Psoas muscle (tissue), 7 donors: ENCODE measurements at regions not wholly inside any gene's neighbourhood (a gene's known extent, or its start where the extent isn't known, plus 50 kb on each side); places are given as distances from the start of the nearest gene placed in this dataset.

Source experiments
- ATAC-seq, 4 donors: fragments of 200-7000 bp; cut with Tn5 transposase; one replicate each; pipeline ENCODE4 v1.9.1; 2020; ENCODE audit warnings: moderate library complexity in 3 of 4, mild to moderate bottlenecking in 2 of 4
- DNase-seq, 2 donors: peaks; one replicate each; pipeline ENCODE4 v3.0.0-alpha.2; 2020
- H3K27ac ChIP-seq: fragments of 200-600 bp; one replicate; pipeline ENCODE4 v1.8.0; 2022
- H3K27me3 ChIP-seq, 3 donors: fragments of 200-600 bp in 1 of 3; one replicate each; pipeline versions ENCODE4 v1.6.1 to v1.8.0; 2013 to 2022; ENCODE audit warnings: low read length in 2 of 3, mild to moderate bottlenecking in 2 of 3, moderate library complexity in 1 of 3; ENCODE audit not compliant: insufficient read depth in 3 of 3
- H3K36me3 ChIP-seq, 2 donors: fragments of 200-600 bp in 1 of 2; one replicate each; pipeline versions ENCODE4 v1.6.1 to v1.8.0; 2013 to 2022; ENCODE audit warnings: low read depth in 1 of 2, mild to moderate bottlenecking in 1 of 2, moderate library complexity in 1 of 2; ENCODE audit not compliant: insufficient read depth in 1 of 2
- H3K4me1 ChIP-seq: fragments of 200-600 bp; one replicate; pipeline ENCODE4 v1.8.0; 2022
- H3K4me3 ChIP-seq: fragments of 200-600 bp; one replicate; pipeline ENCODE4 v1.8.0; 2022; ENCODE audit warnings: mild to moderate bottlenecking
- H3K9me3 ChIP-seq: fragments of 200-600 bp; one replicate; pipeline ENCODE4 v1.8.0; 2022
- CTCF ChIP-seq: fragments of 200-600 bp; IDR thresholded peaks from one replicate; pipeline ENCODE4 v1.8.0; 2022; ENCODE audit warnings: antibody characterized with exemption
- WGBS, 3 donors: extraction: QIAGEN DNeasy Blood & Tissue Kit; methylation state at CpG; one replicate each; pipeline versions ENCODE4 v1.1.6 to v1.1.7; 2013; 5-methylcytosine and 5-hydroxymethylcytosine counted together
- intact Hi-C, 2 donors: fragments of 100-400 bp; cut with DNase I; formaldehyde crosslinking; loops; one replicate each; pipeline versions ENCODE4 v1.11.0 to v1.14.2; 2022
- donor health status: healthy with polysubstance abuse.
- donor health status: DM: no; HTN: no; CAD: no; lungs with moderate emphysema.
- donor health status: Bipolar disorder and iron deficiency.
- donor health status: healthy.
- donor health status: DM: yes; HTN: yes; CAD: no.
- donor health status: DM: no; HTN: no; CAD: no.
- donor health status: DM: yes; HTN: yes; CAD: no.

- no peak for ATAC-seq
- TF ChIP-seq CTCF, result no peak
Measured at GRCh38 chr3:159080256-159080655, 278.4 kb downstream of the MFSD1 start.

GRCh38 chr3:159080821-159081220, 279.0 kb downstream of the MFSD1 start:
- DNase-seq (no peak), ATAC-seq (no peak)
- no peak overlapping the region for H3K27ac ChIP-seq
- no peaks in the 10 kb centered on the region for H3K4me1 ChIP-seq
- H3K4me3 ChIP-seq, result no peak overlapping the region
- no peaks in the 10 kb centered on the region for H3K9me3 ChIP-seq
- intact Hi-C loops, result no loop called here
- no peaks in the 10 kb centered on the region for H3K36me3 ChIP-seq
- no peak for TF ChIP-seq CTCF
- no peaks in the 10 kb centered on the region for H3K27me3 ChIP-seq

More at GRCh38 chr3:159080256-159080655, 278.4 kb downstream of the MFSD1 start:
- Histone ChIP-seq H3K27me3 (no peaks in the 10 kb centered on the region), H3K4me3 (no peak overlapping the region), H3K4me1 (no peaks in the 10 kb centered on the region), H3K9me3 (no peaks in the 10 kb centered on the region), H3K27ac (no peak overlapping the region), H3K36me3 (no peaks in the 10 kb centered on the region)
- intact Hi-C loops, result no loop called here
- DNase-seq, result no peak
- 84% methylated on average over 5 of the region's 5 CpGs for WGBS, 3 donors

GRCh38 chr3:159082519-159082918, 280.7 kb downstream of the MFSD1 start:
- Histone ChIP-seq H3K27ac (no peak overlapping the region), H3K9me3 (no peaks in the 10 kb centered on the region), H3K4me1 (no peaks in the 10 kb centered on the region), H3K36me3 (no peaks in the 10 kb centered on the region), H3K27me3 (no peaks in the 10 kb centered on the region), H3K4me3 (no peak overlapping the region)
- intact Hi-C loops, result no loop called here
- WGBS, 3 donors, result 86 to 92% (median 89%) methylated on average over 1 of the region's 1 CpG
- no peak for TF ChIP-seq CTCF
- no peak for ATAC-seq
- DNase-seq, result no peak

GRCh38 chr3:159091936-159092335, 290.1 kb downstream of the MFSD1 start:
- no peaks in the 10 kb centered on the region for H3K4me1 ChIP-seq
- H3K9me3 ChIP-seq, result no peaks in the 10 kb centered on the region
- H3K4me3 ChIP-seq, result no peak overlapping the region
- no peak for DNase-seq
- intact Hi-C loops, result no loop called here
- no peak overlapping the region for H3K27ac ChIP-seq
- no peaks in the 10 kb centered on the region for H3K36me3 ChIP-seq
- no peak for TF ChIP-seq CTCF
- H3K27me3 ChIP-seq, result no peaks in the 10 kb centered on the region
- ATAC-seq, result no peak

GRCh38 chr3:159102001-159102400, 300.1 kb downstream of the MFSD1 start:
- TF ChIP-seq CTCF, result no peak
- Histone ChIP-seq H3K27me3 (no peaks in the 10 kb centered on the region), H3K27ac (no peak overlapping the region), H3K4me1 (no peaks in the 10 kb centered on the region), H3K36me3 (no peaks in the 10 kb centered on the region), H3K9me3 (no peaks in the 10 kb centered on the region), H3K4me3 (no peak overlapping the region)
- no peak for ATAC-seq
- DNase-seq, result no peak
- 65 to 83% (median 78%) methylated on average over 1 of the region's 1 CpG for WGBS, 3 donors
- intact Hi-C loops, result no loop called here
